Upper lobe of left lung (tissue), 6 donors: ENCODE measurements at regions not wholly inside any gene's neighbourhood (a gene's known extent, or its start where the extent isn't known, plus 50 kb on each side); places are given as distances from the start of the nearest gene placed in this dataset.
"Not testable (repeated sequence)": the region's sequence is repeated elsewhere in the genome, so short reads cannot be mapped to it uniquely, and the experiment has no call there.

ENCODE experiments used
- ATAC-seq, 2 donors: fragments of 200-7000 bp; cut with Tn5 transposase; one replicate each; pipeline ENCODE4 v1.9.1; 2022; ENCODE audit warnings: mild to moderate bottlenecking in 2 of 2, moderate library complexity in 2 of 2; ENCODE audit not compliant: low FRiP score in 2 of 2
- DNase-seq, 2 donors: peaks; one replicate each; pipeline ENCODE4 v3.0.0-alpha.2; 2019 to 2020
- H3K27ac ChIP-seq, 4 donors: fragments of 200-600 bp; sonication (generic); one replicate each; pipeline ENCODE4 v1.5.1; 2016 to 2019
- H3K27me3 ChIP-seq, 4 donors: fragments of 200-600 bp; sonication (generic); one replicate each; pipeline ENCODE4 v1.5.1; 2017 to 2019
- H3K36me3 ChIP-seq, 4 donors: fragments of 200-600 bp; sonication (generic); one replicate each; pipeline ENCODE4 v1.5.1; 2016 to 2019
- H3K4me1 ChIP-seq, 4 donors: fragments of 200-600 bp; sonication (generic); one replicate each; pipeline ENCODE4 v1.5.1; 2018 to 2019
- H3K4me3 ChIP-seq, 4 donors: fragments of 200-600 bp; sonication (generic); one replicate each; pipeline ENCODE4 v1.5.1; 2017 to 2019; ENCODE audit warnings: mild to moderate bottlenecking in 2 of 4, moderate library complexity in 1 of 4
- H3K9me3 ChIP-seq, 4 donors: fragments of 200-600 bp; sonication (generic); one replicate each; pipeline ENCODE4 v1.5.1; 2018 to 2019
- CTCF ChIP-seq, 6 experiments: fragments of 450-650 bp in 4 of 6; fragments of 200-600 bp in 2 of 6; sonication (generic) in 2 of 6; IDR thresholded peaks; one replicate each; pipeline ENCODE4 v1.5.1; 2016 to 2019; ENCODE audit warnings: antibody characterized with exemption in 6 of 6
- EP300 ChIP-seq, 4 donors: sonication (generic); formaldehyde crosslinking; IDR thresholded peaks; one replicate each; pipeline ENCODE4 v1.5.1; 2017; ENCODE audit warnings: antibody characterized with exemption in 4 of 4, control low read depth in 2 of 4
- POLR2A ChIP-seq, 4 donors: fragments of 450-650 bp; IDR thresholded peaks; one replicate each; pipeline ENCODE4 v1.5.1; 2016 to 2017; ENCODE audit warnings: antibody characterized with exemption in 4 of 4, mild to moderate bottlenecking in 2 of 4
- POLR2AphosphoS5 ChIP-seq, 2 donors: sonication (generic); formaldehyde crosslinking; IDR thresholded peaks; one replicate each; pipeline ENCODE4 v1.5.1; 2017; ENCODE audit warnings: antibody characterized with exemption in 2 of 2
- WGBS, 2 donors: methylation state at CpG; one replicate each; pipeline ENCODE4 v1.1.5; 2017 to 2018; 5-methylcytosine and 5-hydroxymethylcytosine counted together
- donor health status: DM: no; HTN: no; CAD: no; lungs with moderate emphysema.
- donor health status: DM: no; HTN: yes; CAD: no; lungs with severe emphysema.

- no peak for ATAC-seq
- no peak overlapping the region for H3K4me3 ChIP-seq
- no peaks in the 10 kb centered on the region for H3K27me3 ChIP-seq
- H3K9me3 ChIP-seq: no peaks in the 10 kb centered on the region
- H3K36me3 ChIP-seq: no peaks in the 10 kb centered on the region
- TF ChIP-seq CTCF (IDR thresholded peaks at IDR 0.05): no peak
- no peak for TF ChIP-seq POLR2AphosphoS5 (IDR thresholded peaks at IDR 0.05)
- TF ChIP-seq POLR2A (IDR thresholded peaks at IDR 0.05): no peak
- TF ChIP-seq EP300 (IDR thresholded peaks at IDR 0.05): no peak
- peaks cover 0 to 6% (median 0%) of the 10 kb centered on the region in 4 donors for H3K4me1 ChIP-seq
- H3K27ac ChIP-seq: no peak overlapping the region
- 0 to 12% methylated on average over 7 to 8 of the region's 8 CpGs for WGBS, 2 donors
- DNase-seq: peak in 1 of 2 donors; percentile 65
These were observed 696.3 kb upstream of the SLC35B3 start for GRCh38 chr6:9131616-9132015.

GRCh38 chr6:9131201-9131600, 695.9 kb upstream of the SLC35B3 start:
- 28 to 33% methylated on average over 3 of the region's 3 CpGs for WGBS, 2 donors
- Histone ChIP-seq H3K9me3 (no peaks in the 10 kb centered on the region), H3K27ac (no peak overlapping the region)

GRCh38 chr6:9128970-9129369, 693.6 kb upstream of the SLC35B3 start:
- Histone ChIP-seq H3K4me1 (peaks cover 0 to 6% (median 0%) of the 10 kb centered on the region in 4 donors), H3K27me3 (no peaks in the 10 kb centered on the region), H3K36me3 (no peaks in the 10 kb centered on the region), H3K9me3 (no peaks in the 10 kb centered on the region), H3K4me3 (no peak overlapping the region), H3K27ac (no peak overlapping the region)
- 75 to 87% methylated on average over 2 of the region's 2 CpGs for WGBS, 2 donors
- ATAC-seq (no peak), DNase-seq (no peak)
- TF ChIP-seq POLR2A (IDR thresholded peaks at IDR 0.05): no peak

More at GRCh38 chr6:9131201-9131600, 695.9 kb upstream of the SLC35B3 start:
- no peak for DNase-seq
- no peak for ATAC-seq
- peaks cover 0 to 6% (median 0%) of the 10 kb centered on the region in 4 donors for H3K4me1 ChIP-seq
- H3K27me3 ChIP-seq: no peaks in the 10 kb centered on the region
- no peak for TF ChIP-seq POLR2A (IDR thresholded peaks at IDR 0.05)
- no peak for TF ChIP-seq POLR2AphosphoS5 (IDR thresholded peaks at IDR 0.05)
- TF ChIP-seq CTCF (IDR thresholded peaks at IDR 0.05): no peak
- TF ChIP-seq EP300 (IDR thresholded peaks at IDR 0.05): no peak
- no peaks in the 10 kb centered on the region for H3K36me3 ChIP-seq
- no peak overlapping the region for H3K4me3 ChIP-seq

GRCh38 chr6:9126878-9127560, 691.7 kb upstream of the SLC35B3 start:
- no peaks in the 10 kb centered on the region for H3K27me3 ChIP-seq
- WGBS, 2 donors: 66 to 68% methylated on average over 10 of the region's 10 CpGs
- no peak overlapping the region for H3K27ac ChIP-seq
- TF ChIP-seq POLR2AphosphoS5 (IDR thresholded peaks at IDR 0.05) (no peak), EP300 (IDR thresholded peaks at IDR 0.05) (no peak), CTCF (IDR thresholded peaks at IDR 0.05) (no peak), POLR2A (IDR thresholded peaks at IDR 0.05) (no peak)
- H3K4me1 ChIP-seq: peaks cover 0 to 6% (median 0%) of the 10 kb centered on the region in 4 donors
- H3K4me3 ChIP-seq: no peak overlapping the region
- H3K36me3 ChIP-seq: no peaks in the 10 kb centered on the region
- DNase-seq (no peak), ATAC-seq (no peak)
- H3K9me3 ChIP-seq: no peaks in the 10 kb centered on the region

- H3K27me3 ChIP-seq, H3K36me3 ChIP-seq, H3K4me3 ChIP-seq, H3K27ac ChIP-seq, H3K4me1 ChIP-seq, ATAC-seq, H3K9me3 ChIP-seq: not testable (repeated sequence)
- WGBS, 2 donors: 93 to 96% methylated on average over 10 of the region's 10 CpGs
- peak in 1 of 2 donors; percentile 20 for DNase-seq
These were observed 690.7 kb upstream of the SLC35B3 start for GRCh38 chr6:9126034-9126433.

- Histone ChIP-seq H3K27me3 (no peaks in the 10 kb centered on the region), H3K27ac (no peak overlapping the region), H3K4me3 (no peak overlapping the region), H3K4me1 (no peaks in the 10 kb centered on the region), H3K9me3 (no peaks in the 10 kb centered on the region), H3K36me3 (no peaks in the 10 kb centered on the region)
- DNase-seq (no peak), ATAC-seq (peak in 1 of 2 donors; percentile 35)
- no peak for TF ChIP-seq POLR2A (IDR thresholded peaks at IDR 0.05)
- TF ChIP-seq EP300 (IDR thresholded peaks at IDR 0.05): no peak
- TF ChIP-seq POLR2AphosphoS5 (IDR thresholded peaks at IDR 0.05): no peak
- TF ChIP-seq CTCF (IDR thresholded peaks at IDR 0.05): no peak
- 76 to 84% methylated on average over 2 to 3 of the region's 3 CpGs for WGBS, 2 donors
These were observed 686.2 kb upstream of the SLC35B3 start for GRCh38 chr6:9121549-9121948.
